ENCODE measurements at regions not wholly inside any gene's neighbourhood (a gene's known extent, or its start where the extent isn't known, plus 50 kb on each side); places are given as distances from the start of the nearest gene placed in this dataset.

- no peak for TF ChIP-seq Cebpa-rat (IDR thresholded peaks at IDR 0.05)
- no peak overlapping the region for H3K4me3 ChIP-seq
- H3K4me2 ChIP-seq = no peak overlapping the region
- H3K36me3 ChIP-seq = no peaks in the 10 kb centered on the region
- H4K20me1 ChIP-seq = no peaks in the 10 kb centered on the region
- no peaks in the 10 kb centered on the region for H3K9me3 ChIP-seq
- H3K4me1 ChIP-seq = no peaks in the 10 kb centered on the region
- H3K27ac ChIP-seq = no peak overlapping the region
- H3K9ac ChIP-seq = no peak overlapping the region
- no peaks in the 10 kb centered on the region for H3K27me3 ChIP-seq
These were observed 124.9 kb upstream of the HABP2 start for GRCh38 chr10:113427811-113428558.

GRCh38 chr10:113430634-113431397 lies 122.0 kb upstream of the HABP2 start:
- Histone ChIP-seq H3K36me3 (no peaks in the 10 kb centered on the region), H3K4me2 (no peak overlapping the region)
- TF ChIP-seq Cebpa-rat (IDR thresholded peaks at IDR 0.05) = no peak

GRCh38 chr10:113431398-113432160 lies 121.3 kb upstream of the HABP2 start:
- no peak overlapping the region for H3K4me2 ChIP-seq
- no peaks in the 10 kb centered on the region for H3K4me1 ChIP-seq
- no peak for TF ChIP-seq Cebpa-rat (IDR thresholded peaks at IDR 0.05)
- H3K36me3 ChIP-seq = no peaks in the 10 kb centered on the region
- H3K27ac ChIP-seq = no peak overlapping the region
- no peaks in the 10 kb centered on the region for H4K20me1 ChIP-seq
- no peak overlapping the region for H3K9ac ChIP-seq
- no peak overlapping the region for H3K4me3 ChIP-seq
- no peaks in the 10 kb centered on the region for H3K9me3 ChIP-seq
- H3K27me3 ChIP-seq = no peaks in the 10 kb centered on the region

More at GRCh38 chr10:113430634-113431397, 122.0 kb upstream of the HABP2 start:
- no peaks in the 10 kb centered on the region for H3K27me3 ChIP-seq
- no peak overlapping the region for H3K9ac ChIP-seq
- no peak overlapping the region for H3K4me3 ChIP-seq
- H3K4me1 ChIP-seq = no peaks in the 10 kb centered on the region
- no peak overlapping the region for H3K27ac ChIP-seq
- no peaks in the 10 kb centered on the region for H4K20me1 ChIP-seq
- no peaks in the 10 kb centered on the region for H3K9me3 ChIP-seq

GRCh38 chr10:113433711-113434110 lies 119.1 kb upstream of the HABP2 start:
- no peak for TF ChIP-seq Cebpa-rat (IDR thresholded peaks at IDR 0.05)
- Histone ChIP-seq H3K36me3 (no peaks in the 10 kb centered on the region), H3K4me2 (no peak overlapping the region), H4K20me1 (no peaks in the 10 kb centered on the region), H3K4me1 (no peaks in the 10 kb centered on the region), H3K4me3 (no peak overlapping the region), H3K27me3 (no peaks in the 10 kb centered on the region), H3K9ac (no peak overlapping the region), H3K27ac (no peak overlapping the region), H3K9me3 (no peaks in the 10 kb centered on the region)

- Histone ChIP-seq H4K20me1 (no peaks in the 10 kb centered on the region), H3K4me3 (no peak overlapping the region), H3K27me3 (no peaks in the 10 kb centered on the region), H3K4me1 (no peaks in the 10 kb centered on the region), H3K9me3 (no peaks in the 10 kb centered on the region), H3K36me3 (no peaks in the 10 kb centered on the region), H3K4me2 (no peak overlapping the region), H3K27ac (no peak overlapping the region), H3K9ac (no peak overlapping the region)
- TF ChIP-seq Cebpa-rat (IDR thresholded peaks at IDR 0.05) = no peak
These were observed 118.5 kb upstream of the HABP2 start for GRCh38 chr10:113434315-113434714.

GRCh38 chr10:113434950-113435349 lies 117.9 kb upstream of the HABP2 start:
- Histone ChIP-seq H3K4me2 (no peak overlapping the region), H3K4me3 (no peak overlapping the region), H4K20me1 (no peaks in the 10 kb centered on the region), H3K27me3 (no peaks in the 10 kb centered on the region), H3K9ac (no peak overlapping the region), H3K36me3 (no peaks in the 10 kb centered on the region), H3K4me1 (no peaks in the 10 kb centered on the region), H3K9me3 (no peaks in the 10 kb centered on the region), H3K27ac (no peak overlapping the region)
- TF ChIP-seq Cebpa-rat (IDR thresholded peaks at IDR 0.05) = no peak

- no peaks in the 10 kb centered on the region for H3K9me3 ChIP-seq
- no peaks in the 10 kb centered on the region for H4K20me1 ChIP-seq
- no peak for TF ChIP-seq Cebpa-rat (IDR thresholded peaks at IDR 0.05)
- no peaks in the 10 kb centered on the region for H3K27me3 ChIP-seq
- no peak overlapping the region for H3K27ac ChIP-seq
- H3K36me3 ChIP-seq = no peaks in the 10 kb centered on the region
- H3K4me1 ChIP-seq = no peaks in the 10 kb centered on the region
- no peak overlapping the region for H3K4me3 ChIP-seq
- no peak overlapping the region for H3K9ac ChIP-seq
- no peak overlapping the region for H3K4me2 ChIP-seq
These were observed 117.0 kb upstream of the HABP2 start for GRCh38 chr10:113435881-113436280.

- Histone ChIP-seq H3K4me3 (no peak overlapping the region), H3K9ac (no peak overlapping the region), H3K36me3 (no peaks in the 10 kb centered on the region), H3K9me3 (no peaks in the 10 kb centered on the region), H3K27ac (no peak overlapping the region), H4K20me1 (no peaks in the 10 kb centered on the region), H3K27me3 (no peaks in the 10 kb centered on the region), H3K4me1 (no peaks in the 10 kb centered on the region), H3K4me2 (no peak overlapping the region)
- no peak for TF ChIP-seq Cebpa-rat (IDR thresholded peaks at IDR 0.05)
These were observed 116.0 kb upstream of the HABP2 start for GRCh38 chr10:113436851-113437250.

GRCh38 chr10:113438652-113439051 lies 114.2 kb upstream of the HABP2 start:
- no peaks in the 10 kb centered on the region for H3K9me3 ChIP-seq
- no peak overlapping the region for H3K27ac ChIP-seq
- no peaks in the 10 kb centered on the region for H3K27me3 ChIP-seq
- H3K4me3 ChIP-seq = no peak overlapping the region
- no peak overlapping the region for H3K9ac ChIP-seq
- H3K4me1 ChIP-seq = no peaks in the 10 kb centered on the region
- H4K20me1 ChIP-seq = no peaks in the 10 kb centered on the region
- H3K4me2 ChIP-seq = no peak overlapping the region
- TF ChIP-seq Cebpa-rat (IDR thresholded peaks at IDR 0.05) = no peak
- no peaks in the 10 kb centered on the region for H3K36me3 ChIP-seq

- H3K36me3 ChIP-seq = no peaks in the 10 kb centered on the region
- H3K27ac ChIP-seq = no peak overlapping the region
- H3K4me3 ChIP-seq = no peak overlapping the region
- TF ChIP-seq Cebpa-rat (IDR thresholded peaks at IDR 0.05) = no peak
- no peaks in the 10 kb centered on the region for H4K20me1 ChIP-seq
- H3K4me1 ChIP-seq = no peaks in the 10 kb centered on the region
- no peaks in the 10 kb centered on the region for H3K27me3 ChIP-seq
- no peak overlapping the region for H3K4me2 ChIP-seq
- H3K9me3 ChIP-seq = no peaks in the 10 kb centered on the region
- no peak overlapping the region for H3K9ac ChIP-seq
These were observed 111.6 kb upstream of the HABP2 start for GRCh38 chr10:113441220-113441619.

All from BLaER1 (cell line).